H1 (cell line): ENCODE measurements at regions not wholly inside any gene's neighbourhood (a gene's known extent, or its start where the extent isn't known, plus 50 kb on each side); places are given as distances from the start of the nearest gene placed in this dataset.

Source experiments
- CTCF ChIA-PET: fragments of 300-600 bp; sonication (Branson Sonifier 250); formaldehyde crosslinking; loops from one replicate; lab custom pipeline; 2021; ENCODE audit not compliant: partially characterized antibody; lab: Charles Lee
- POLR2A ChIA-PET: fragments of 300-600 bp; sonication (Branson Sonifier 250); formaldehyde crosslinking; loops from one replicate; lab custom pipeline; 2021; ENCODE audit warnings: inconsistent platforms; ENCODE audit not compliant: partially characterized antibody; lab: Charles Lee
- DNase-seq, 2 experiments: peaks; one replicate each; pipeline versions ENCODE4 v3.0.0 to v3.0.0-alpha.2; 2010 to 2022; ENCODE audit warnings: low spot score in 2 of 2, low read depth in 1 of 2, mixed read lengths in 1 of 2
- FAIRE-seq: peaks from 2 replicates; lab custom pipeline; 2011; peaks lifted over from hg19 to GRCh38; lab: Jason Lieb, UNC
- H2AFZ ChIP-seq: 2 replicates; pipeline ENCODE4 v1.8.1; 2012; ENCODE audit warnings: low read length, inconsistent platforms
- H2AK5ac ChIP-seq: 2 replicates; pipeline ENCODE4 v1.6.1; 2013; ENCODE audit warnings: low read depth, low read length
- H2BK120ac ChIP-seq: replicated peaks from 2 replicates; pipeline ENCODE3; 2013; ENCODE audit warnings: low read depth, low read length, inconsistent platforms
- H2BK12ac ChIP-seq: 2 replicates; pipeline ENCODE4 v1.6.1; 2013; ENCODE audit warnings: low read depth, low read length
- H2BK15ac ChIP-seq: 2 replicates; pipeline ENCODE4 v1.6.1; 2013; ENCODE audit warnings: low read length
- H2BK20ac ChIP-seq: 2 replicates; pipeline ENCODE4 v1.6.1; 2013; ENCODE audit warnings: low read length
- H2BK5ac ChIP-seq: 2 replicates; pipeline ENCODE4 v1.6.1; 2013; ENCODE audit warnings: low read depth, low read length
- H3K14ac ChIP-seq: 2 replicates; pipeline ENCODE4 v1.6.1; 2013; ENCODE audit warnings: inconsistent platforms; ENCODE audit not compliant: insufficient read length
- H3K18ac ChIP-seq: 2 replicates; pipeline ENCODE4 v1.6.1; 2013; ENCODE audit warnings: low read length; ENCODE audit errors: extremely low read depth
- H3K23ac ChIP-seq: 2 replicates; pipeline ENCODE4 v1.6.1; 2013; ENCODE audit warnings: inconsistent platforms; ENCODE audit not compliant: insufficient read length
- H3K23me2 ChIP-seq: 2 replicates; pipeline ENCODE4 v1.6.1; 2013; ENCODE audit warnings: low read depth, low read length
- H3K27ac ChIP-seq: 2 replicates; pipeline ENCODE4 v1.6.1; 2011; ENCODE audit warnings: low read depth, low read length, inconsistent platforms
- H3K27me3 ChIP-seq, 4 experiments: replicated peaks in 1 of 4; 1 replicate in 1 of 4; 2 replicates in 3 of 4; pipeline versions ENCODE4 v1.6.1 to v1.8.1; 2011 to 2013; ENCODE audit warnings: low read length in 3 of 4, mild to moderate bottlenecking in 3 of 4, inconsistent platforms in 2 of 4, mixed read lengths in 2 of 4, moderate library complexity in 1 of 4; ENCODE audit not compliant: control insufficient read depth in 3 of 4, insufficient read depth in 3 of 4; ENCODE audit errors: extremely low read depth in 1 of 4
- H3K36me3 ChIP-seq, 4 experiments: 2 replicates each; pipeline versions ENCODE4 v1.6.1 to v1.8.1; 2011 to 2013; ENCODE audit warnings: mild to moderate bottlenecking in 4 of 4, low read length in 3 of 4, moderate library complexity in 2 of 4, control low read depth in 1 of 4, inconsistent platforms in 1 of 4; ENCODE audit not compliant: insufficient read depth in 4 of 4, control insufficient read depth in 2 of 4
- H3K4ac ChIP-seq: replicated peaks from 2 replicates; pipeline ENCODE3; 2013; ENCODE audit warnings: low read length, low read depth, mixed read lengths, inconsistent platforms; ENCODE audit not compliant: insufficient read length
- H3K4me1 ChIP-seq, 4 experiments: replicated peaks in 1 of 4; 1 replicate in 1 of 4; 2 replicates in 3 of 4; pipeline versions ENCODE4 v1.6.1 to v1.8.1; 2011 to 2013; ENCODE audit warnings: low read length in 3 of 4, inconsistent platforms in 2 of 4, mixed read lengths in 1 of 4; ENCODE audit not compliant: insufficient read depth in 4 of 4, control insufficient read depth in 3 of 4
- H3K4me2 ChIP-seq, 2 experiments: 2 replicates each; pipeline versions ENCODE4 v1.6.1 to v1.8.1; 2011 to 2013; ENCODE audit warnings: low read depth in 2 of 2, low read length in 2 of 2, control low read depth in 1 of 2, inconsistent platforms in 1 of 2, mild to moderate bottlenecking in 1 of 2; ENCODE audit not compliant: insufficient read depth in 1 of 2
- H3K4me3 ChIP-seq, 4 experiments: fragments of 200-600, 300-600 bp in 1 of 4; sonication (generic), shearing (Covaris generic), sonication (Bioruptor Twin) in 1 of 4; 2 replicates each; pipeline versions ENCODE4 v1.5.1 to v1.8.1; 2011 to 2016; ENCODE audit warnings: low read length in 4 of 4, low read depth in 3 of 4, control low read depth in 2 of 4, inconsistent platforms in 2 of 4, mild to moderate bottlenecking in 2 of 4, mixed read lengths in 1 of 4, moderate library complexity in 1 of 4; ENCODE audit not compliant: insufficient read depth in 2 of 4; ENCODE audit errors: extremely low read depth in 1 of 4
- H3K56ac ChIP-seq: replicated peaks from 2 replicates; pipeline ENCODE3; 2013; ENCODE audit warnings: low read depth, mild to moderate bottlenecking, mixed read lengths, low read length, inconsistent platforms; ENCODE audit not compliant: insufficient read length
- H3K79me1 ChIP-seq: 2 replicates; pipeline ENCODE4 v1.6.1; 2013; ENCODE audit warnings: low read depth, low read length, control low read depth
- H3K79me2 ChIP-seq, 2 experiments: 2 replicates each; pipeline versions ENCODE4 v1.6.1 to v1.8.1; 2012 to 2013; ENCODE audit warnings: low read length in 2 of 2, mild to moderate bottlenecking in 2 of 2, inconsistent platforms in 1 of 2; ENCODE audit not compliant: insufficient read depth in 2 of 2, control insufficient read depth in 1 of 2
- H3K9ac ChIP-seq, 4 experiments: replicated peaks in 1 of 4; 1 replicate in 1 of 4; 2 replicates in 3 of 4; pipeline versions ENCODE4 v1.6.1 to v1.8.1; 2011 to 2013; ENCODE audit warnings: low read depth in 3 of 4, low read length in 3 of 4, control low read depth in 2 of 4, mild to moderate bottlenecking in 2 of 4, moderate library complexity in 2 of 4, inconsistent platforms in 1 of 4; ENCODE audit errors: extremely low read depth in 1 of 4
- H3K9me3 ChIP-seq, 2 experiments: 2 replicates each; pipeline versions ENCODE4 v1.6.1 to v1.8.1; 2012 to 2013; ENCODE audit warnings: mild to moderate bottlenecking in 2 of 2, moderate library complexity in 2 of 2, control low read depth in 1 of 2, inconsistent platforms in 1 of 2, low read depth in 1 of 2, low read length in 1 of 2, mixed read lengths in 1 of 2; ENCODE audit not compliant: insufficient read depth in 2 of 2
- H4K20me1 ChIP-seq, 2 experiments: replicated peaks in 1 of 2; 2 replicates each; pipeline versions ENCODE3 to v1.8.1; 2011 to 2013; ENCODE audit warnings: inconsistent platforms in 2 of 2, low read length in 2 of 2, mild to moderate bottlenecking in 1 of 2; ENCODE audit not compliant: insufficient read depth in 2 of 2, control insufficient read depth in 1 of 2
- H4K5ac ChIP-seq: 2 replicates; pipeline ENCODE4 v1.6.1; 2013; ENCODE audit warnings: low read length, low read depth, mixed read lengths, inconsistent platforms; ENCODE audit not compliant: insufficient read length
- H4K8ac ChIP-seq: 2 replicates; pipeline ENCODE4 v1.8.0; 2013; ENCODE audit warnings: mild to moderate bottlenecking, moderate library complexity, low read length, inconsistent platforms; ENCODE audit not compliant: insufficient read depth; ENCODE audit errors: extremely low read depth
- H4K91ac ChIP-seq: replicated peaks from 2 replicates; pipeline ENCODE3; 2013; ENCODE audit warnings: low read length, mixed read lengths, inconsistent platforms; ENCODE audit not compliant: insufficient read length
- BACH1 ChIP-seq: IDR thresholded peaks from 2 replicates; pipeline ENCODE4 v1.6.1; 2012; ENCODE audit warnings: low read length, improper control_type of control experiment
- BCL11A ChIP-seq, 2 experiments: IDR thresholded peaks; one replicate each; pipeline ENCODE4 v1.6.1; 2011; ENCODE audit warnings: low read depth in 2 of 2, low read length in 2 of 2, mild to moderate bottlenecking in 2 of 2
- CHD1 ChIP-seq: IDR thresholded peaks from 2 replicates; pipeline ENCODE4 v1.6.1; 2012; ENCODE audit warnings: low read depth, low read length, improper control_type of control experiment
- CHD2 ChIP-seq: IDR thresholded peaks from 2 replicates; pipeline ENCODE4 v1.6.1; 2012; ENCODE audit warnings: low read length, improper control_type of control experiment
- JUN ChIP-seq: IDR thresholded peaks from 2 replicates; pipeline ENCODE4 v1.6.1; 2011; ENCODE audit warnings: low read depth, mild to moderate bottlenecking, improper control_type of control experiment, low read length
- KDM5A ChIP-seq: fragments of 200-600 bp; IDR thresholded peaks from 2 replicates; pipeline ENCODE4 v1.7.1; 2012; ENCODE audit warnings: mild to moderate bottlenecking, low read length, inconsistent platforms, mixed read lengths
- PHF8 ChIP-seq: fragments of 200-600 bp; sonication (generic); conservative IDR thresholded peaks from 2 replicates; pipeline ENCODE4 v1.7.1; 2012; ENCODE audit warnings: low read depth, mild to moderate bottlenecking, inconsistent platforms, low read length, moderate library complexity
- POLR2AphosphoS5 ChIP-seq: IDR thresholded peaks from 2 replicates; pipeline ENCODE4 v1.6.1; 2011; ENCODE audit warnings: low read depth, low read length
- RAD21 ChIP-seq, 2 experiments: IDR thresholded peaks in 1 of 2; conservative IDR thresholded peaks in 1 of 2; 2 replicates each; pipeline ENCODE4 v1.6.1; 2011; ENCODE audit warnings: low read depth in 2 of 2, low read length in 2 of 2, improper control_type of control experiment in 1 of 2, inconsistent platforms in 1 of 2, mild to moderate bottlenecking in 1 of 2, moderate library complexity in 1 of 2
- RBBP5 ChIP-seq: IDR thresholded peaks from 2 replicates; pipeline ENCODE4 v1.7.1; 2012; ENCODE audit warnings: low read depth, mild to moderate bottlenecking, inconsistent platforms, low read length, moderate library complexity, borderline replicate concordance
- RFX5 ChIP-seq: IDR thresholded peaks from 2 replicates; pipeline ENCODE4 v1.6.1; 2011; ENCODE audit warnings: low read depth, low read length, improper control_type of control experiment, borderline replicate concordance
- RNF2 ChIP-seq: fragments of 200-900, 300-1000 bp; sonication (generic); IDR thresholded peaks from 2 replicates; pipeline ENCODE4 v1.7.1; 2016; ENCODE audit warnings: borderline replicate concordance, low read depth, mild to moderate bottlenecking, antibody characterized with exemption, low read length; ENCODE audit not compliant: poor library complexity, severe bottlenecking; ENCODE audit errors: missing control alignments
- SIX5 ChIP-seq: IDR thresholded peaks from 2 replicates; pipeline ENCODE4 v1.6.1; 2011; ENCODE audit warnings: mild to moderate bottlenecking, low read depth, low read length
- YY1 ChIP-seq: IDR thresholded peaks from 2 replicates; pipeline ENCODE4 v1.6.1; 2011; ENCODE audit warnings: low read depth, mild to moderate bottlenecking, low read length
- WGBS, 2 experiments: shearing (Covaris generic) in 1 of 2; methylation state at CpG; one replicate each; pipeline versions ENCODE4 v1.1.6 to v1.1.7; 2013 to 2015; ENCODE audit warnings: low lambda C conversion rate in 2 of 2, mixed read lengths in 2 of 2, inconsistent platforms in 1 of 2, low coverage in 1 of 2, missing lambda C conversion rate in 1 of 2; ENCODE audit not compliant: insufficient replicate concordance in 2 of 2, insufficient coverage in 1 of 2, insufficient read length in 1 of 2; ENCODE audit errors: extremely low coverage in 1 of 2, missing lambda C conversion rate in 1 of 2; 5-methylcytosine and 5-hydroxymethylcytosine counted together

- no peak overlapping the region for H2BK120ac ChIP-seq
- H4K20me1 ChIP-seq, result no peaks in the 10 kb centered on the region
- no peak overlapping the region for H3K56ac ChIP-seq
- H3K27me3 ChIP-seq, result no peaks in the 10 kb centered on the region
- no peaks in the 10 kb centered on the region for H3K23me2 ChIP-seq
- no peak for DNase-seq
- ChIA-PET POLR2A (no interaction called here), CTCF (interaction anchor here (1.3 to 6.4 kb wide), 3 partner anchors 9 to 296 kb away, joined by 3 to 89 read pairs (median 3); no protein-coding TSS in a partner anchor)
- no peaks in the 10 kb centered on the region for H3K79me2 ChIP-seq
- no peak overlapping the region for H2BK15ac ChIP-seq
- no peak overlapping the region for H3K14ac ChIP-seq
- H4K91ac ChIP-seq, result no peak overlapping the region
- H4K5ac ChIP-seq, result no peak overlapping the region
- no peaks in the 10 kb centered on the region for H3K9me3 ChIP-seq
- H2BK12ac ChIP-seq, result no peak overlapping the region; the same call in 1 of the 2 replicates
- no peaks in the 10 kb centered on the region for H3K4me1 ChIP-seq
- H3K23ac ChIP-seq, result no peak overlapping the region
- H3K36me3 ChIP-seq, result no peaks in the 10 kb centered on the region
- no peak overlapping the region for H3K4me2 ChIP-seq
- H3K4me3 ChIP-seq, result no peak overlapping the region
- no peak overlapping the region for H3K4ac ChIP-seq
- no peak overlapping the region for H3K27ac ChIP-seq
- H3K79me1 ChIP-seq, result no peaks in the 10 kb centered on the region
- no peak for FAIRE-seq
- no peak overlapping the region for H3K9ac ChIP-seq
- no peak overlapping the region for H4K8ac ChIP-seq
- WGBS, 2 experiments, result 90% methylated on average over 6 of the region's 6 CpGs; no CpG with 5 or more reads in 1 of the 2 experiments
- H3K18ac ChIP-seq, result no peak overlapping the region
- no peak overlapping the region for H2AK5ac ChIP-seq
- no peak overlapping the region for H2BK20ac ChIP-seq
- no peak overlapping the region for H2AFZ ChIP-seq
- no peak overlapping the region for H2BK5ac ChIP-seq
- TF ChIP-seq CHD2 (no peak), RAD21 (IDR thresholded peaks at IDR 0.05 in 1 of 2, conservative IDR thresholded peaks at IDR 0.05 in 1 of 2; ENCODE audit: low read depth in 2 of 2, low read length in 2 of 2) (no peak), BACH1 (no peak), KDM5A (no peak), PHF8 (no peak), RFX5 (no peak), RBBP5 (no peak), CHD1 (no peak), YY1 (no peak), RNF2 (no peak), BCL11A (IDR thresholded peaks at IDR 0.05; ENCODE audit: low read depth in 2 of 2, low read length in 2 of 2) (no peak), JUN (no peak), SIX5 (no peak), POLR2AphosphoS5 (no peak)
Measured at GRCh38 chr20:24151621-24152294, 163.2 kb upstream of the GGTLC1 start.
